HG02623 (cell line): ENCODE measurements at regions not wholly inside any gene's neighbourhood (a gene's known extent, or its start where the extent isn't known, plus 50 kb on each side); places are given as distances from the start of the nearest gene placed in this dataset.
A peak's percentile ranks its signal among the peaks of the same experiment; 100 is the strongest.

Experiments
- ATAC-seq: cut with Tn5 transposase; IDR thresholded peaks from one replicate; pipeline ENCODE4 v1.9.1; 2021; ENCODE audit warnings: moderate library complexity; ENCODE audit not compliant: unreplicated experiment

DNA sequence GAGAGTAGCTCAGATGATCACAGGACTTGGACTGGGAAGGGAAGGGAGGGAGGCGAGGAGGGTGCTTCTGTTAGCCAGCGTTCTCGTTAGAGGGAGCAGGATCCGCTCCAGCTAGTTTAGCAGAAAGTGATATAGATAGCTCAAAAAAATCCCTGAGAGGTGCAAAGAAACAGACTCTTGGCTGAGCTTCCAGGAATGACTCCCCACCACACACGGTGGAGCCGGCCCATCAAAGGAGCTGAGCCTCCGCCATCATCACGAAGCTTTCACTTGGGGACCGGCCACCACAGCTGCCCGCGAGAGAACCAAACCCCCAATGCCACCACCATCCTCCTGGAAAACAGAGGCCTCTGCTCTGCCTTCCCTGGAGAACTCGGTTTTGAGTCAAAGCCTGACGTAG is 124.6 kb upstream of the BCL2L14 start:
- ATAC-seq = no peak

DNA sequence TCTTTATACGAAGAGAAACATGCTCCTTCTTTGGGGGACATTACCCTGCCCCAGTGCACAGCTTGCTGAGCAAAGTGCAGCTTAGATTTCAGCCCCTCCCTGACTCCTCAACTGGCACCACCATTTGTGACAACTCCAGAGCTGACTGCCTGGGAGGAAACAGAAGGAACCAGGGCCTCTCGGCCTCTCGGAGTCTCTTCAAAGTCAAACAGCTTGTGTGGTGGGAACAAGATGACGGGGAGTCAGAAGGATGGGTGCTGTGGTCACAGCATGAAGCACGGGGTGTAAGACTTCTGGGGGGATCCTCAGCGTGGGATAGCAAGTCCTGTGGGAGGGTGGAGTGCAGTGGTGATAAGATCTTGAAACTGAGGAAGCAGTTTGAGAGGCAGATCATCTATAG is 123.5 kb upstream of the BCL2L14 start:
- ATAC-seq = no peak

- ATAC-seq = no peak
Observed at GRCh38 chr12:11949738-11950411, 120.9 kb upstream of the BCL2L14 start.

GRCh38 chr12:11951209-11951608 is 119.5 kb upstream of the BCL2L14 start:
- no peak for ATAC-seq

- no peak for ATAC-seq
Observed at GRCh38 chr12:11953523-11953922, 117.2 kb upstream of the BCL2L14 start.

- no peak for ATAC-seq
Observed at GRCh38 chr12:11954181-11954580, 116.6 kb upstream of the BCL2L14 start.

DNA sequence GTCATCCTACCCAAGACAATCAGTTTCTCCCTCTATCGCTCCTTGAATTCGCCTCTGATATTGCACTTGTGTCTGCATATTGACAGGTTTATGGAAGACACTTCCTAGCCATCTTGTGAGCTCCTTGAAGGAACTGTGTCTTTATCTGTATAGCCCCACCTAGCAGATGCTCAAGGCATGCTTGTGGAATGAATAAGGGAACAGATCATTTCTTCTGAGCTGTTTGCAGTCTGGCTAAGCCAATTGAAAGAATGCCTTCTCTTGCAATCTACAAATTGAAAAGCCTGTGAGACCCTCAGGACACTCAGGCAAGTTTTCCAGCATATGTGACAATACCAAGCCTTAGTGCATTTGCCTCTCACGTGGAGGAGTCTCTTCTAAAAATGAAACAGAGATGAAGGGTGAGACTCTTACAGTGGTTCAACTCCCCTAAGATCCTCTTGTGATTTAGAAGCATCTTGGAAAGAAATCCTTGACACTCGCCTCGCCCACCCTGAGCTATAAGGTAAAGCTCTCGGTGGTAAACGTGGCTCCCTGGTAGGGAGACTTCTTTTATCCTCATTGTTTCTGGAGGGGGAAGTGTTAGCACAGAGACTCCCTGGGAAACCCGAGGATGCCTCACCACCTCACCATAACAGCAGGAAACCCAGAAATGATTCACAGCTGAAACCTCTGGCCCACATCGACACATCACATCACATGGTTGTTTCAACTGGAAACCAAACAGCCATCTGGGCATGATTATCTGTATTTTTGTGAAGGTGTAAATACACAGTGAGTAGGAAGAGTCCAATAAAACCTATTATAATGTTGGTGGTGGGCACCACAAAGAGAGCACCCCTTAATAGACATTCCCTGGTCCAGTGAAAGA is 112.3 kb upstream of the BCL2L14 start:
- no peak for ATAC-seq

- ATAC-seq = no peak
Observed at GRCh38 chr12:11959117-11959823, 111.5 kb upstream of the BCL2L14 start.

GRCh38 chr12:11960646-11961045 is 110.1 kb upstream of the BCL2L14 start:
- no peak for ATAC-seq

DNA sequence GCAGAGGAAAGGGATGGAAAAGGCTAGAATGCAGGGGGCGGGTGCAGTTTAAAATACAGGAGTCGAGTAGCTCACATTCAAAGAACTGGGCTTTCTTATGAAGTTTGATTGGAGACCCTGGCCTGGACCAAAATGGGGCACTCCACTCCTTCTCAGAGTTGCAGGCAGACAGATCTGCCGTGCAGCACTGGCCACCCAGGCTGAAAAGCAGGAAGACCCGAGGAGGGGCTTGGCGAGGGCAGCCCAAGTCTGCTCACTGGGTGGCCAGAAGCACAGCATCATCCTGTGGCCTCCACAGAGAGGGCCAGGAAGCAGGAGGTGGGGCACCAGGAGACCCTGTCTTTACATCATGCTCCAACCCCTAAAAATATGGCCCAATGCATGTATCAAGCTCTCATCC is 109.1 kb upstream of the BCL2L14 start:
- no peak for ATAC-seq

DNA sequence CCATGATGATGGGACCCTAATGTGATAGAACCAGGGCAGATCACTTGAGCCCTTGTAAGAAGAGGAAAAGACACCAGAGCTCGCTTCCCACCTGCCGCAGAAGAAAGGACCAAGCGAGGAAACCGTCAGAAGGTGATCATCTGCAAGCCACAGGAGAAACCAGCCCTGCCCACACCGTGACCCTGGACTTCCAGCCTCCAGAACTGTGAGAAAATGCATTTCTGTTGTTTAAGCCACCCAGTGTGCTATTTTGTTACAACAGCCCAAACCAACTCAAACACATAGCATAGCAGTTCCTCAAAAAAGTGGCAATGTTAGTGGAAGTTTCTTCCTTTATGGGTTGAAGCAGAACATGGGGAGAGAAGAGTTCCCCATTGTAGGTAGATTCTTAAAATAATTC is 107.9 kb upstream of the BCL2L14 start:
- ATAC-seq = no peak

- ATAC-seq = no peak
Observed at GRCh38 chr12:11963841-11964471, 106.8 kb upstream of the BCL2L14 start.

DNA sequence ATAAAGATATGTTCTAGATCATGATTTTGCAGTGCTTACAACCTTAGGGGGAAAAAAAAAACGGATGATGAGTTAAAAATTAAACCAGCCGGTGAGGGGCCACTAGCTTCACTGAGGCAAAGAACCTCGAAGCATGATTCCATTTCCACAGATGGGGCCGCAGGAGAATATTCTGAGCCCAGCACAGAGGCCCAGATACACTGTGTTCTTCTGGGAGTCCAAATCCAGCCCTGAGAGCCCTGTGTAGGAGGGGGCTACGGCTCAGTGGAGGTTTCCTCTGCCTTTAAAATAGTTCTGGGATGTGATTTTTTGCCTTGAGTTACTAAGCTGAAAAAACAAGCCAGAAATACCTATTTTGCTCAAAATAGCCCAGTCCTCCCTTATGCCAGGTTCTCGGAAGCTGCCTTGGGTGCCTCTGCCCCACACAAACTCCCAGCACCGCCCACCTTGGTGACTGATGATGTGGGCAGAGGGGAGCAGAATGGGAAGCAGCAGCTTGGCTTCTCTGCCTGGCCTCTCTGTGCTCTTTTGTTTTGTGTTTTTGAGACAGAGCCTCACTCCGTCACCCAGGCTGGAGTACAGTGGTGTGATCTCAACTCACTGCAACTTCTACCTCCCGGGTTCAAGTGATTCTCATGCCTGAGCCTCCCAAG is 105.4 kb upstream of the BCL2L14 start:
- ATAC-seq = no peak

GRCh38 chr12:11967376-11968047 is 103.2 kb upstream of the BCL2L14 start:
- no peak for ATAC-seq

DNA sequence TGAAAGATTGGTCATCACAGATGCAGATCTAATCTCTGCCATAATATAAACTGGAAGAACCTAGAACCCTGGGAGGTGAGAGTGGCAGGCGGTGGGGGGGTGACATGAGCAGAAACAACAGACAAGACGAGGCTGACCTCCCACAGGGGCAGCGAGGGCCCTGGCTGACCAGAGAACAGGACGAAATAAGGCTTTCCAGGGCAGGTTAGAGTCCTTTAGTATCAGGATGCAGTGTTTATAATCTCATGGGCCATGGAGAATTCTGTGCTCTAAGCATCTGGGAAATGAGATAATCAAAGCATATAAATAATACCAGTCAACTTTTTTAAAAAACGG is 102.7 kb upstream of the BCL2L14 start:
- ATAC-seq = no peak

DNA sequence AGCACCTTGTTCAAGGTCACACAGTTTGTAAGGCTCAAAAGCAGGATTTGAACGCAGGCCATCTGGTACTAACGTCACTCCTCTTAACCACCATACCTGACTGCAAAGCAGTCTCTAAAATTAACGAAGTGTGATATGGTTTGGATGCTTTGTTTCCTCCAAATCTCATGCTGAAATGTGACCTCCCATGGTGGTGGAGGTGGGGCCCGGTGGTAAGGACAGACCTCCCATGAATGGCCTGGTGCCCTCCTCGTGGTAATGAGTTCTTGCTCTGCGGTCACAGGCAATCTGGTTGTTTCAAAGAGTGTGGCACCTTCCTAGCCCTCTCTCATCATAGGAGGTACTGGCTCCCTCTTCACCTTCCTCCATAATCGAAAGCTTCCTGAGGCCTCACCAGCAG is 102.2 kb upstream of the BCL2L14 start:
- ATAC-seq = no peak

DNA sequence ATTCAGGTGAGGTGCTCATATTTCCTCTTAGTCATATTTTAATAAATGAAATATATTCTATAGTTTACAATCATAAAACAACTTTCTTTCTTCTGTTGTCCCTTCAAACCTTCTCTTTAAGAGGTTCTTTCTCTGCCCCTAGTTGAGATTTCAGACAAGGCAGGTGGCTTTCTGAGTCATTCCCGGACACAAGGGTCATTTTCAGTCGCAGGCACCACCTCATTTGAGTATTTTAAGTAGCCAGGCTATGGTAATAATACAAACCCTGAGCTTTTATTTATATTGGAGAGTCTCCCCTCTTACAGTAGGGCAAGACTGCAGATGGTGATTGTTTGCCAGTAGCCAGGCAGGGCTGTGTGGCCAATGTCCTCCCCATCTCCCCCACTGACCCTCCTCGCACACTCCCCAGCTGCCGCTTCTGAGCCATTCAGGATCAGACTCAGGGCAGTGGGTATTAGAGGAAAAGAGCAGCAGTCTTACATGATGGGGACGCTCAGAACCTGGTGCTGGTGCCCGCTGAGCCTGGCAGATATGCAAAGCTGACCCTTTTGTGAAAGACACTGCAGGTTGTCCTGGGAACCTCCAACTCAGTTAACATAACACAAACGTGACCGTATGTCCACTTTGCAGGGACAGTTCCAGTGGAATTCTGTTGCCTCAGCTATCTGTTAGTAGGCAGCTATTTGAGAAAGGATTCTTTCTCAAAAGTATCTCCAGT is 101.1 kb upstream of the BCL2L14 start:
- ATAC-seq = peak; percentile 43

GRCh38 chr12:11970155-11970520 is 100.6 kb upstream of the BCL2L14 start:
- no peak for ATAC-seq

GRCh38 chr12:11973396-11973795 is 97.3 kb upstream of the BCL2L14 start:
- no peak for ATAC-seq

DNA sequence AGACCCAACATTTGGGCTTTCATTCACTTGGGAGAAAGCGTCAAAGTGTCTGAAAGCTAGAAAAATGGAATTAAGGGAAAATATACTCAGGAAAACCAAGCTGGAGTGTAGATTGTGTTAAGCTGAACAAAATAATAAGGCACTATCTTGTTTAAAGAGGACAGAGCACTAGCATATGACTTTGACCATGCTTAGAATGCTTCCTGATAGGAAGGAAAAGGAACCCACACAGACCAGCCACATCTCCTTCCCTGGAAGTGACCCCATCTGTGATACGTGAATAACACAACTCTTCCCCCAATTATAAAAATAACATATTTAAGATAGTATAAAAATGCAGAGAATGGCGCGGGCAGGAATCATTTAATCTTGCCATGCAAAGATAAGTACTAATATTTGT is 94.7 kb upstream of the BCL2L14 start:
- ATAC-seq = no peak
